Left renal pelvis (tissue), 4 donors: ENCODE measurements at regions not wholly inside any gene's neighbourhood (a gene's known extent, or its start where the extent isn't known, plus 50 kb on each side); places are given as distances from the start of the nearest gene placed in this dataset.

Source experiments
- DNase-seq, 4 donors: peaks; one replicate each; pipeline ENCODE4 v3.0.0-alpha.2; 2013; ENCODE audit warnings: low read depth in 4 of 4, low spot score in 3 of 4

DNA sequence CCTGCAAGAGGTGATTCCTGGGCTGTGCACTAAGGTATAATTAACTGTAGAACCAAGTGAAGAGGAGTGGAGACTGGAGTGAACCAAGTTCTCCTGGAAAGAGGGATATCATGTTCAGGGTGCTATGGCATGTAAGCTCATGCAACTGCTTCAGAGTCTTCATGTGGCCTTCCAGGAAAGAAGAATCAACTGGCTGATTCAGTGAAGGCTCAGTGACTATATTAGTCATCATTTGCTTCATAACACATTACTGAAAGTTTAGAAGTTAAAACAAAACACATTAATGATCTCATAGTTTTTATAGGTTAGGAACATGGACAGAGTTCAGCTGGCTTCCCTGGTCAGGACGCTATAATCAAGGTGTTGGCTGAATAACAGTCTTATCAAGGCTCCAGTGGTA is 1200.8 kb upstream of the GYPC start:
- DNase-seq, result no peak

DNA sequence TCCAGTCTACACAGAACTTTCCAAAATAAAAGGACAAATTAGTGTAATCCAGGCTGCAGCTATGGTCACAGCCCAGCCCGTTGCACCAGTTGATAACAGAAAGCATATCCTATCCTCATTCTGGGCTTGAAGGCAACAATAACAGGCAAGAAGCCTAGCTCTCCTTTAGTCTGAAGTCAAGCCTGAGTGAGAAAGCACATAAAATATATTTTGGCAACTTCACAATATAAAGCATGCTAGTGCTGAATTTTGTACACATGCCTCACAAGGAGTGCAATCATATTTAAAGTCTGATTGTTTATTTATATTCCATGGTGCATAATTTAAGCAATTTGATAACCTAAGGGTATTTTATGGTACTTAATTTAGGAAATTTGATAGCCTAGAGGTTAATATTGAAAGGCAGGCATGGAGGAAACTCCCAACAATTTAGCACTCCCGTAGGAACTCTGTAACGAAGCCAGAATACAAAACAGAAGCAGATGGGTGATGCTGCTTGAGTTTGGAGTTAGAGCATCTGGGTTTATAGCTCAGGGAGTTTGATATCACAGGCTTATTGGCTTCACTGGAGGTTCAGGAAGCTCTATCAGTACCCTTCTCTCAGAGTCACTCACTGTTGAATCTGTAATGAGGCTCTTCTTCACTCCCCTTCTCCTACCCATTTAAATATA is 1199.1 kb upstream of the GYPC start:
- DNase-seq, result no peak

DNA sequence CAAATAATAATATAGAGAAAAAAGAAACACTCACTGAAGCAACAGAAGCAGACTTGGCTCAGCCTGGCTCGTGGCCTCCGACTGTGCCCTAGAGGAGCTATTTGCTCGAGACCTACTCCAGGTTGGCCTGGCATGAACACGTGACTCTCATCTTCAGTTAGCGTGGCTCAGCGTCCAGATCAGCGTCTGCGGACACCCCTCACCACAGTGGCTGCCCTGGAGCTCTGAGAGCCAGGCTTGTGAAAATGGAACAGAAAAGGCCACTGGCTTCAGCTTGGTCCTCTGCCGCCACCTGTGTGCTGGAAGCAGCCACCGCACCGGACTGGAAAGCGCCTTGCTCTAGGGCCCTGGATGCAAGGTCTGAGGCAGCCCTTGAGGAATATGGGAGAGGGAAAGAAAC is 1184.0 kb upstream of the GYPC start:
- DNase-seq, result no peak

DNA sequence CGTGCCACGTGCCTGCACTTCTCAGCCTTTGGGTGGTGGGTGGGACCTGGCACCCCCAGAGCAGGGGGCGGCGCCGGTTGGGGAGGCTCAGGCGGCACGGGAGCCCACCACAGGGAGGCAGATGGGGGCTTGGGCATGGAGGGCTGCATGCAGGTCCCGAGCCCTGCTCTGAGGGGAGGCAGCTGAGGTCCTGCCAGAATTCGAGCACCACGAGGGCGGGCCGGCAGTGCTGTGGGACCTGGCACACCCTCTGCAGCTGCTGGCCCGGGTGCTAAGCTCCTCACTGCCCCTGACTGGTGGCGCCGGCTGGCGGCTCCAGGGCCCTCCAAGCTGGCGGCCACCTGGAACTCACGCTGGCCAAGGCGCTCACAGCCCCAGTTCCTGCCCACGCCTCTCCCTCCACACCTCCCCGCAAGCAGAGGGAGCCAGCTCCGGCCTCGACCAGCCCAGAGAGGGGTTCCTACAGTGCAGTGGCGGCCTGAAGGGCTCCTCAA is 1176.8 kb upstream of the GYPC start:
- no peak for DNase-seq

DNA sequence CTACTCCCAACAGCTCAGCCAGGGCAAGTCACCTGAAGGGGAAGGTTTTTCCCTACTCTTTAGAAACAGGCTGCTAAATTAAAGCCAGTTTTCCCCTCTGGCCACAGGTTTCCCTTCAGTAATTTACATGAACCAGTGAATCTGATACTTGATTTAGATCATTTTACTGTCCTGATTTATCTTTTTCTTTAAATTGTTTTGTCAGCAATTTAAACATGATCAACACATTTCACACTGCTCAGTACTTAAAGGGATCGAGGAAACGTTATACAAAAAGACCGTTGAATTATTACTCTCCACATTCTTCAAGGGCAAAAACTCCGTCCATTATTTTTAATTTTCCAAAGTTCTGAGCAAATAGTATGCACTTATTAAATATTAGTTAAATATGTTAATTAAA is 1165.7 kb upstream of the GYPC start:
- DNase-seq, result no peak

DNA sequence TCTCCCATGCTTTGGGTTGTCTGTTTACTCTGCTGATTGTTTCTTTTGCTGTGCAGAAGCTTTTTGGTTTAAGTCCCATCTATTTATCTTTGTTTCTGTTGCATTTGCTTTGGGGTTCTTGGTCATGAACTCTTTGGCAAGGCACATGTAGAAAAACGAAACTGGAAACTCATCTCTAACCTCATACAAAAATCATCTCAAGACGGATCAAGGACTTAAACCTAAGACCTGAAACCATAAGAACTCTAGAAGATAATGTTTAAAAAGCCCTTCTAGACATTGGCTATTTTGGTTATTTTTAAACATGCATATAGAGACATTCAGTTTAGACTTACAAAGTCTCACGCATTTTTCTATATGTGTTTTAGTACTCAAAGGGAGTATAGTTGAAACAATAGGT is 1164.3 kb upstream of the GYPC start:
- no peak for DNase-seq

DNA sequence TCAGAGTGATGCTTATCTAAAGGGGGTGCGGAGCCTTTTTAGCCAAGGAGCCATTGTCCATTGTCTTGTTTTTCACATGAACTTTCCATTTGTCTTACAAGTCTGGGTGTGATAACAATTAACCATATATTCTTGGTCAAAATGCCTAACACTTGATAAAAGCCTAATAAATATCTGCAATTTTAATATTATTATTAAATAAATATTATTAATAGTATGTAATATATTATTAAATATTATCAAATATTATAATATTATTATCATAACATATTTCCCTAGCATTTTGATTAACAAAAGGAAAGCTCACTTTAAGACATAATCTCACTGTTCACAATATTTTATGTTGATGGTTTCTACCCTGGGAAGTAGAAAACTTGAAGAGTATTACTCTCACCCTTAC is 1143.6 kb upstream of the GYPC start:
- no peak for DNase-seq

DNA sequence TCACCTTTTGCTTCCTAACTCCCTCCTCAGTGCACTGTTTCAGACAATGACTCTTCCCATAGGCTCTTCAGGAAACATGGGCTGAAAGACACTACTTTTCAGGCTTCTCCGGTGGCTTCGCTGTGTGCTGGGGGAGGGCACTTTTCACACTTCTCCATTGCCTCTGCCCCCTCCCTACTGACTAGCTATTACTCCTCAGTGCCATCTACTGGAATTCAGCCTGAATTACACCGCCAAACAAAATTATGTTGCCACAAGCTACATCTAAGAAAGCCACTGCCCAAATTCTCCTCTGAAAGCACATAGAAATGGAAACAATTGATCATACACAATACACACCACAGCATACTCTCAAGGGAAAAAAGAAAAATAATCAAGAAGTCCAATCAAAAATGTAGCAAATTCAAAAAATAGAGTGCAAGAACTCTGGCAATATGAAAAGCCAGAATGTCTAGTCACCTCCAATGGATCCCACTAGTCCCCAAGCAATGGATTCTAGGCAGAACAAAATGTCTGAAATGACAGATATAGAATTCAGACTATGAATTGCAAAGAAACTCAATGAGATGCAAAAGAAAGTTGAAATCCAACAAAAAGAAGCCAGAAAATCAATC is 1139.4 kb upstream of the GYPC start:
- DNase-seq, result no peak

DNA sequence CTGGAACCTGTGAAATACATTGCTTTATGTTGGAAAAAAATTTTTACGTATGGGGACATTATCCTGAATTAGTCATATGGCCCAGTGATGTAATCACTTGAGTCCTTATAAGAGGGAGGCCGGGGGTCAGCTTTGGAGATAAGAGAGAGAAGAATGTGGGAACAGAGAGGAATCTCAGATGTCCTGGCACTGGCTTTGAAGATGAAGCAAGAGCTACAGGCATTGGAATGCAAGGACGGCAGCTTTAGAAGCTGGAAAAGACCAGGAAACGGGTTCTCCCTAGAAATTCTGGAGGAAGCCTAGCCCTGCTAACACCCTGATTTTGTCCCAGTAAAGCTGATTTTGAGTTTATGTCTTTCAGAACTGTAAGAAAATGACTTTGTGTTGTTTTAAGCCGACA is 1129.9 kb upstream of the GYPC start:
- DNase-seq, result no peak

DNA sequence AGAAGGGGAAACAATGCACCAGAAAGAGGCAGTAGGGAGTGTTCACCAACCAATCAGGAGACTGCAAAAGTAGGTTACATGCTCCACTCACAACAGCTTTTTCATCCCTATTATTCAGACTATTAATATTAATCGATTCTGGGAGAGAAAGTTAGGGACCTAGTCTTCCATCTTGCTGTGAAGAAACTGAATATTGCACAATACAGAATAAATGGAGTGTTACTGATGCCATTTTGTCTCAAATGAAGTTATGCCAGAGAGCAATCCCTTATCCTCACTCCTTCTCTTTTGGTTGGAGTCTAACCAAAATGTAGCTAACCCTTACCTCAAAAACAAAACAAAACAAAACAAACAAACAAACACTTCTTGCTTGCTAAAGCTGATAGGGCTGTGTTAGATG is 1120.9 kb upstream of the GYPC start:
- no peak for DNase-seq

DNA sequence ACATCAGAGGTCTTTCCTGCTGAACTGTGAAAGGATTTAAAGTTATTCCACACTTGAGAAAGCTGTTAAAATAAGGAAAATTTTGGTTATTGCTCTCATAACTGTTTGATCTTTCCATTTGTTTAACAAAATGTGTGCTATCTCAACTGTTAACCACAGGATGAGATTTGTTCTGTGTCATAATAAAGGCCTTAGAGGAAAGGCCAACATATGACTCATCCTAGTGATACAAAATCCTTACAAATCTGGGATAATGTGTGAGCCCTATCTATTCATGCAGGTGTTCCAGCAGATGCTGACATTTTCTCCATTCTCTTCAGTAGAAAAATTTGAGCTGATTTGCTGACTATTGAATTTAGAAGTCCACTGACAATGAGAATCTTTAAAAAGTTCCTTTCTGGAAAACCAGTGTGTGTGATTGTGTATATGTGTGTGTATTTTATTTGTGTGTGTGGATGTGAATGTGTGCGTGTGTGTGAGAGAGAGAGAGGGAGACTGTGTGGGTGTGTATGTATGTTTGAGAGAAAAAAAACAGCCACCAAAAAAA is 1111.9 kb upstream of the GYPC start:
- DNase-seq, result no peak

DNA sequence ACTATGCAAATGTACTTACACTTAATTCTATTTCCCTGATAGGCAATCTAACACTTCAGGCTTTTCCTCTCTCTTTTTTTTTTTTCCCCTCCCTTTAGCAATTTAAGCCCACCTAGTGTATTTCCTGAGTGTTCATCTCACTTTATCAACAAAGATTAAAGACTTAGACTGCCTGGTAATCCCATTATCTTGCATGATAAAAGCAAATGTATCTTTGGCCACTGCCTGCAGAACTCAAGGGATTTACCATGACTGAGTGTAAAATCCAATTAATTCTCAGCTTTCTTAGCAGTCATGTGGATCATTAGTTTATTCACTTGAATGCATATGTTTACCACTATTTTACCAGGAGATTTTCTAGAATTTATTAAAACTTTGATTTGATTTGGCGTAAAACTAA is 1102.2 kb upstream of the GYPC start:
- no peak for DNase-seq

DNA sequence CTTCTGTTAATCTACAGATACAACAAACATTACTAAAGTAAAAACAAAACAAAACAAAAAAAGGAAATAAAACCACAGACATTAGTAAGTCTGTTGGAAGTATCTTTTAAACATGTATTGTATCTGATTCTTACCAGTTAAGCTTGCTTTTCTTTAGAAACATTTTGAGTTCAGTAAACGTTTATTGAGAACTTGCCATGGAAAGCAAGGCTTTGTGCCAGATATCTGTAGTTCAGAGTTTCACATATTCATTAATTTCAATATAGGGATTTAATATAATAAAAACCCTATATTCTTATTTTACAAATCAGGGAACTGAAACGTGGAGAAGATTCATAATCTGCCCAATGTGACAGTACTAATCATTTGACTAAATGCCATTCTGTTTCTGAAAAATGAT is 1101.0 kb upstream of the GYPC start:
- DNase-seq, result no peak

DNA sequence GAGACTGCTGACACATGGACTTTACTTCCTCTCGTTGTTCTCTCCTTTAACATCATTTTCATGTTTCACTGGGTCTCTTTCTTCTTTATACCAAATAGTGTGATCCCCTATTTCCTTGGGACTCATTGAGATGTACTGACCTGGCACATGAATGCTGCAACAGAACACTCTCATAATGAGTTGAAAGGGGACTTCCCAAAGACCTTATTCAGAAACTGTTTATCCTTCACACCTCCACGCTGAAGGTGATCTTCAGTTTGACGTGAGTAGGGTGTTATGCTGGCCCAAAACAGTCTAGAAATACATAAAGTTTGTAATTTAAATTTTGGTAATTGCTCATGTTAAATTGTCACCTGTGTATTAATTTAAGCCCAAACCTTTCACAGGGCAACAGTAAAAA is 1096.8 kb upstream of the GYPC start:
- no peak for DNase-seq

DNA sequence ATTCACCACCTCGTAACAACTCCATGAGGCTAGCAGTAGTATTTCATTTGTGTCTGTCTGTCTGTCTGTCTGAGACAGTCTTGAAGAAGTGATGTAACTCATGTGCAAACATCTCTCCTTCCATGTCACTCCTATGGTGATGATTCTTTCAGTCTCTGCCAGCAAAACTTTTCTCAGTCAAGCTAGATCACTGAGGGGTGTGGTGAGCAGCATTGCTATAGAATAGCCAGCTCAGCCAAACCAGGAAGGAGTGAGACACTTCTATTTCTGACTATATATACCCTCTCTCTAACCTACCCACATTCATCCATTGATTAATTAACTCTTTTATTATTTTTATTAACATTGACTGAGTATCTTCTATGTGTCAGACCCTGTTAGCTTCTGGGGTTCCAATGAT is 1095.1 kb upstream of the GYPC start:
- DNase-seq, result no peak

DNA sequence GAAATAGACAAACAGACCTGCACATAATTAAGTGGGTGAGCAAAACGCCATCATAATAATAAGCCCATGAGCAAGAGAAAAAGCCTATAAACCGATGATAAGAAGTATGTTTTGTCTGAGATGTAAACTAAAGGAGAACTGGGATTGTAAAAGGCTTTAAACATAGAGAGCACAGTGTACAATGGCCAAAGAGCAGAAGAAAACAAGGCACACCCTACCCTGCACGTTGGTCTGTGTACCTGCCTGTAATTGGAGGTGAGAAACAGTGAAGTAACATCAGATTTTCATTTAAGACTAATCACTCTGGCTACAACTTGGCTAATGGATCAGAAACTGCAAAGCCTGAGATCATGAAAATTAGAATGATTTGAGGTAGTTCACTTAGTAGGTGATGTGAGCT is 1094.7 kb upstream of the GYPC start:
- no peak for DNase-seq

DNA sequence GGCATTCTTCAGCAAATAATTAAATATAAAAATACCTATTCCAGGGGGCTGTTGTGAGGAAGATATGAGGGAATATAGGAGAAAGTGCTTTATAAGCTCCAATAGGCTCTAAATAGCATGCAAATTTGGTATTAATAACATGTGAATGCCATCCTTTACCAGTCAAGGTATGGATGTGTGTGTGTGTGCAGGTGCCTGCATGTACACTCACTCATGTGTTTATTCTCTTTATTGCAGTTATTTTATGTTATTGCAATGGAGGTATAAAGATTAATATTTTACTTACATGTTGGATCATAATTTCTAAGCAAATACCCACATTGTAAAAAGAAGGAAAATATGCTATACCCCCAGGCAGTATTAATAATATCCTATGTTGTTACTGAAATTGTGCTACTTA is 1093.0 kb upstream of the GYPC start:
- DNase-seq, result no peak

DNA sequence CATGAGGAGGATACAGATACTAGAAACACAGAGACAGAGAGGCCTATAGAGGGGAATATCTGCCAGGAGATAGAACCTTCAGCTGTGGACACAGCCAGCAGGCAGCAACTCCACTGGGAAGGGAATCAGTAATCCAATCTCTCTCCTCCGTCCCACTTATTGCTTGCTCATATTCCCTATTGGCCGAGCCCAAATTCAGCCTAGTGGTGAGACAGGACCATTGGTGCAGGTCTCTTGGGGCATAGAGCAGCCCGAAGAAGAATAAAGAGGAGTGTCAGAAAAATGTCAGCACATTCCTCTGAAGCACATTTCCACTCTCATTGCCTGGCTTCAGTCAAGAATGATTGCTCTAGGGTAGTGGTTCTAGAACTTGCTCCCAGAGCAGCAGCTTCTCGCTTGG is 1091.5 kb upstream of the GYPC start:
- no peak for DNase-seq

DNA sequence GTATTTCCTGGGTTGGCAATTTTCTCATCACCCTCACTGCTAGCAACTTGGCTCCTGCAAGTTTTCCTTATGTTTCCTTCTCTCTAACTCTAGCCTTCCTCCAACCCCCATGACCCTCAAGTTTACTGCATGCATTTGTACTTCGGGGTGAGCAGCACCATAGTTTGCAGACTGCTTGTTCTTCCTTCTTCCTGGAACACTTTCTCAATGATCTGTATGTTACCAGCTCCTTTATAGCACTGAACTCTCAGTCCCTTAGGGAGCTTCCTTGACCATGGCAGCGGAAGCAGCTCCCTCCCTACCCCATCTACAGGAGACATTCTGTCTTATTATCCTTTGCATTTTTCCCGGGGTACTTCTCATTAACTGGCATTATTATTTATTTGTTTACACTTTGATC is 1089.5 kb upstream of the GYPC start:
- peak in 1 of 4 donors; percentile 8 for DNase-seq

DNA sequence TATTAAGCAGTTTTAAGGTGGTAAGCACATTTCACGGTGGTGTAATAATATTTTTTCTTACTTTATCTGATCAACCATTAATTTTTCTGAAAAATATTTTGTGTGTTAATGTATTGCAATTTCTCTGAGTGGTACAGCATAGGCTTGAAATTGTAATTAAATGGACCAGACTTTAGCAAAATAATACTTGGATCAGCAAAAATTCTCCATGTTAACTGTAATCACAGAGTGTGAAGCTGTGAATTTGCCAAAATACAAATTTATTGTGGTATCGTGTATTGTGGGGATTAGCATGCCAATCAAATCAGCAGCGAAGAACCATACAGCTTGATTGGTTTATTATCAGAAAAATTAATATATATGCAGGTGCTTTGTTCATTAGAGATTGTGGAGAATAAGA is 1088.9 kb upstream of the GYPC start:
- DNase-seq, result no peak

DNA sequence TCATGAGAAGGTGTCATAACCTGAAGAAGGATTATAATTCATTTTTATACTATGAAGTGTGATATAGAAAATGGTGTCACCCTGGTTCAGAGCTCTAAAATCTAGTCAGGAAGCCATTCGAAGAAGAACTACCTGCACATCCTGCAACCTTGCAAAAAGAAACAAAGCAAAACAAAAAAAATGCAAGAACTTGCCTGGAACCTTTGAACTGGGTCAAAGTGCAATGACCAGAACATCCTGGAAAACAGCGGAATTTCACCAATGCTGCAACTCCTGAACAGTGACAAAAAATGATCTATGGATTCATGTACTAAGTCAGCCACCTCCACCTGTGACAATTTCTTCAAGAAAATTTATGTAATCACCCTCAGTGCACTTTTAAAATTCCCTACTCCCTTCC is 1083.3 kb upstream of the GYPC start:
- no peak for DNase-seq

DNA sequence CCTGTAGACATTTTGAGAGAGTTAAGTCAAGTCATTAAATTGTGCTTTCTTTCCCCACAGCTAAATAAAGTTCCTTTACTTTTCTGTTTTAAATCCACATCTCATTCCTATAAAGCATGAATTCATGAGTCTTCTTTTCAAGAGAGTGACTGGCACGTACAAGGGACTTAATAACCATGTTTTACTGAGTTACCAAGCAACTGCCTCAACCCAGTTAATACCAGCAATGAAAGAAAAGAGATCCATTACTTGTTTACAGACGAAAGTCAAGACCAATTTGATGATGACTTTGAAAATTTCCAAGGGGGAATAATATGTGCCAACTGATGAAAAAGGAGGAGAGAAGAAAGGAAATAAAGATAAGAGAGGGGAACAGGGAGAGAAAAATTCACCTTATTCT is 1082.5 kb upstream of the GYPC start:
- DNase-seq, result no peak

DNA sequence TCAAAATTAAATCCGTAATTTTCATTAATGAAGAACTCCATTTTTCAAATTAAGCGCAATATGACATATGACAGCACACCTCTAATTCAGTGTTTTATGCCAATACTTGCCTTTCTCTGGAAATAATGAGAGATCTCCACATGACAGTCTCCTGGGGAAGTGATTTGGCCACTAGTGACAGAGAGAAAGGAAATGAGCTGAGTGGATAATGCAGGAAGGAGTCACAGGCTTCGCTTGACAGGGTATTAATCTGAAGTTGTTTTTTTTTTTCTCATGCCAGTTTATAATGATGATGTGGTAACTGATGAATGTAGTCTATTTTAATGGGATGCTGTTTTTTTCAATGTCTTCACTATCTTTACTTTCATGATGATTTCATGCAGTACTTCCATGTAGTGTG is 1079.4 kb upstream of the GYPC start:
- DNase-seq, result no peak
